ENCODE measurements at regions not wholly inside any gene's neighbourhood (a gene's known extent, or its start where the extent isn't known, plus 50 kb on each side); places are given as distances from the start of the nearest gene placed in this dataset.

GRCh38 chr10:14394179-14394578, 63.5 kb upstream of the FRMD4A start:
- no peak for TF ChIP-seq CTCF (conservative IDR thresholded peaks at IDR 0.05; ENCODE audit: low read depth, low read length)
- H3K4me3 ChIP-seq (IDR thresholded peaks at IDR 0.05; ENCODE audit: insufficient read depth, low read depth, low read length) = no peak overlapping the region
- H3K9ac ChIP-seq = no peak overlapping the region
- no peaks in the 10 kb centered on the region for H4K20me1 ChIP-seq (ENCODE audit: insufficient read depth)
- H3K36me3 ChIP-seq (ENCODE audit: insufficient read depth) = no peaks in the 10 kb centered on the region
- no peak overlapping the region for H3K27ac ChIP-seq
- H3K4me2 ChIP-seq = no peak overlapping the region
- no peaks in the 10 kb centered on the region for H3K79me2 ChIP-seq (ENCODE audit: insufficient read depth, low read depth)
- H2AFZ ChIP-seq (ENCODE audit: low read depth) = no peak overlapping the region
- H3K4me1 ChIP-seq (ENCODE audit: low read depth, poor library complexity, severe bottlenecking) = no peaks in the 10 kb centered on the region
- no peaks in the 10 kb centered on the region for H3K27me3 ChIP-seq (ENCODE audit: insufficient read depth, low read depth)

DNA sequence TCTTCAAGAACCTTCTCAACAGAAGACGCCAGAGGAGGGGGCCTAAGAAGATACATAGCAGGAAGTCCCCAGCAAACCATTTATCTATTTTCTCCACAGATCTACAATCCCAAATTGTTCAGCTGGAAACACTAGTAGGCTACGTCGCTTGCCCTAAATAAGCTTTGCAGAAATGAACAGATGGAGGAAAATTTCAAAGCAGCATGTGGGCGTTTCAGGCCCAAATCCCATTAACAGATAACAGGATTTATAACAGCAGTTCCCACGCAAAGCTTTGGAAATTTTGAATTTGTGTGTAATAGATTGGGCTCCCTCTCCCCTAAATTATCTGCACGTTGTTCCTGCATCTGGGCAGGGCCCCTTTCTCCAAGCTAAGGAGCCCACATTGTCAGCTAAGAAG, 60.6 kb upstream of the FRMD4A start:
- H3K27ac ChIP-seq = no peak overlapping the region
- TF ChIP-seq CTCF (conservative IDR thresholded peaks at IDR 0.05; ENCODE audit: low read depth, low read length) = no peak
- no peak overlapping the region for H3K4me2 ChIP-seq
- H3K4me3 ChIP-seq (IDR thresholded peaks at IDR 0.05; ENCODE audit: insufficient read depth, low read depth, low read length) = no peak overlapping the region
- H3K27me3 ChIP-seq (ENCODE audit: insufficient read depth, low read depth) = no peaks in the 10 kb centered on the region; the same call in 1 of the 2 replicates
- no peaks in the 10 kb centered on the region for H3K4me1 ChIP-seq (ENCODE audit: low read depth, poor library complexity, severe bottlenecking)
- H4K20me1 ChIP-seq (ENCODE audit: insufficient read depth) = no peaks in the 10 kb centered on the region
- no peak overlapping the region for H3K9ac ChIP-seq
- no peaks in the 10 kb centered on the region for H3K36me3 ChIP-seq (ENCODE audit: insufficient read depth)
- no peak overlapping the region for H2AFZ ChIP-seq (ENCODE audit: low read depth)
- no peaks in the 10 kb centered on the region for H3K79me2 ChIP-seq (ENCODE audit: insufficient read depth, low read depth)

- Histone ChIP-seq H2AFZ (ENCODE audit: low read depth) (no peak overlapping the region), H3K9ac (no peak overlapping the region), H3K4me1 (ENCODE audit: low read depth, poor library complexity, severe bottlenecking) (no peaks in the 10 kb centered on the region), H4K20me1 (ENCODE audit: insufficient read depth) (no peaks in the 10 kb centered on the region), H3K36me3 (ENCODE audit: insufficient read depth) (no peaks in the 10 kb centered on the region), H3K27ac (no peak overlapping the region), H3K79me2 (ENCODE audit: insufficient read depth, low read depth) (no peaks in the 10 kb centered on the region), H3K27me3 (ENCODE audit: insufficient read depth, low read depth) (no peaks in the 10 kb centered on the region; the same call in 1 of the 2 replicates), H3K4me3 (IDR thresholded peaks at IDR 0.05; ENCODE audit: insufficient read depth, low read depth, low read length) (no peak overlapping the region), H3K4me2 (no peak overlapping the region)
- TF ChIP-seq CTCF (conservative IDR thresholded peaks at IDR 0.05; ENCODE audit: low read depth, low read length) = no peak
These were observed 59.4 kb upstream of the FRMD4A start for GRCh38 chr10:14389981-14390590.

DNA sequence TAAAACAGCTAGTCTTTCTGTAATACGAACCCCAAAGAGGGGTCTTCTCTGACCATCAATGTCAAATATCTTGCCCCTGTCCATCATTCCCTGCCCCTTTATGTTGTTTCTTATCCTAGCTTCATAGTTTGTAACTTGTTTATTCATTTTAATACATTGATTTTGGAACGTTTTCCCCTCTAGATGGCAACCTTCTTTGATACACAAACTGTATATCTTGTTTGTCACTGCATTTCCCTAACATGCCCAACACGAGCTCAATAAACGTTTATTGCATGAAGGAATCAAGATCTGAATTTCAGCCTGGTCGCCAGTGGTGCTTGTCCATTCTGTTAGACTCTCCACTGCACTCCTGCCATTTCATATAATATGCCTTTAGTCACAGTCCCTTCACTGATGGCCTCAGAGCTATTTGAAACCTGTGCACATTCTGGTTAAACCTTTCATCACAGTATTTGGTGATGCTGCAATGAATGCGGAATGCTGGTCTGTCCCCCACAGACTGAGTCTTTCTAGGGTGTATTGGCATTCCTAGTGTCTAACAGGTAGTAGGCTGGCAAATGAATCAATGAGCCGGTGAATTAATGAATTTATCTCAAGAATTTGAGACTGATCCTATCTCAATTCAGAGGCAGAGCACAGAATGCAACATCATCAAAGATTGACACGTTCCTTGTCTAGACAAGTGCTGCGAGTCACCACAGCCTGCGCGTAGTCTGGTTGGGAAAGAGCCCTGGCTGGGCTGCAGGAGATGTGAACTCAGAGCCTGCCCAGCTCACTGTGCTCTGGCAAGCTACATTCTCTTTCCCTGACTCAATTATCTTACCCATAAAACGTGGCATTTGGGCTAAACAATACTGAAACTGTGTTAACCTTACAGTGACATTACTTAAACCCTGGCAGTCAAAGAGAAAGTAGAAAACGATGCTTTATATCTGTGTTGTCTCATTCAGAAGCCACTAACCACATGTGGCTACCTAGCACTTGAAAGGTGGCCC, 55.2 kb upstream of the FRMD4A start:
- H3K36me3 ChIP-seq (ENCODE audit: insufficient read depth) = no peaks in the 10 kb centered on the region
- H3K4me2 ChIP-seq = no peak overlapping the region
- no peak overlapping the region for H2AFZ ChIP-seq (ENCODE audit: low read depth)
- no peak overlapping the region for H3K4me3 ChIP-seq (IDR thresholded peaks at IDR 0.05; ENCODE audit: insufficient read depth, low read depth, low read length)
- no peak overlapping the region for H3K27ac ChIP-seq
- H3K4me1 ChIP-seq (ENCODE audit: low read depth, poor library complexity, severe bottlenecking) = peaks cover 18% of the 10 kb centered on the region
- no peaks in the 10 kb centered on the region for H4K20me1 ChIP-seq (ENCODE audit: insufficient read depth)
- H3K79me2 ChIP-seq (ENCODE audit: insufficient read depth, low read depth) = no peaks in the 10 kb centered on the region
- H3K9ac ChIP-seq = no peak overlapping the region
- H3K27me3 ChIP-seq (ENCODE audit: insufficient read depth, low read depth) = no peaks in the 10 kb centered on the region; the same call in 1 of the 2 replicates
- no peak for TF ChIP-seq CTCF (conservative IDR thresholded peaks at IDR 0.05; ENCODE audit: low read depth, low read length)

All from KMS-11 (cell line).